ENCODE measurements at regions not wholly inside any gene's neighbourhood (a gene's known extent, or its start where the extent isn't known, plus 50 kb on each side); places are given as distances from the start of the nearest gene placed in this dataset.
"Not testable (repeated sequence)": the region's sequence is repeated elsewhere in the genome, so short reads cannot be mapped to it uniquely, and the experiment has no call there.

GRCh38 chr6:11851387-11851786 is 72.8 kb upstream of the ADTRP start:
- Histone ChIP-seq H3K4me1 (replicated peaks in 1 of 2) (peaks cover 8 to 9% of the 10 kb centered on the region in 2 donors), H3K36me3 (replicated peaks in 1 of 2) (no peaks in the 10 kb centered on the region), H3K27me3 (no peaks in the 10 kb centered on the region), H3K27ac (no peak overlapping the region), H3K9me3 (replicated peaks in 1 of 3) (no peaks in the 10 kb centered on the region), H3K4me3 (no peak overlapping the region)
- intact Hi-C loops (cut with DNase I): no loop called here
- no peak for DNase-seq
- 64 to 88% (median 65%) methylated on average over 1 to 4 of the region's 4 CpGs for WGBS, 4 donors
- no peak for TF ChIP-seq CTCF (IDR thresholded peaks at IDR 0.05)
- TF ChIP-seq POLR2A (IDR thresholded peaks at IDR 0.05): no peak

GRCh38 chr6:11848852-11849731 is 70.5 kb upstream of the ADTRP start:
- TF ChIP-seq POLR2A (IDR thresholded peaks at IDR 0.05) (no peak), CTCF (IDR thresholded peaks at IDR 0.05) (no peak)
- intact Hi-C loops (cut with DNase I): no loop called here
- H3K27ac ChIP-seq: no peak overlapping the region
- H3K27me3 ChIP-seq: no peaks in the 10 kb centered on the region
- H3K9me3 ChIP-seq (replicated peaks in 1 of 3): no peaks in the 10 kb centered on the region
- H3K36me3 ChIP-seq (replicated peaks in 1 of 2): no peaks in the 10 kb centered on the region
- H3K4me3 ChIP-seq: no peak overlapping the region
- 66 to 80% (median 77%) methylated on average over 2 of the region's 2 CpGs for WGBS, 4 donors
- DNase-seq: no peak
- H3K4me1 ChIP-seq (replicated peaks in 1 of 2): peaks cover 0 to 2% of the 10 kb centered on the region in 2 donors

GRCh38 chr6:11848346-11848651 is 69.7 kb upstream of the ADTRP start:
- no peak for DNase-seq
- Histone ChIP-seq H3K36me3 (replicated peaks in 1 of 2) (no peaks in the 10 kb centered on the region), H3K4me3 (no peak overlapping the region), H3K27ac (no peak overlapping the region), H3K9me3 (replicated peaks in 1 of 3) (no peaks in the 10 kb centered on the region), H3K4me1 (replicated peaks in 1 of 2) (no peaks in the 10 kb centered on the region), H3K27me3 (no peaks in the 10 kb centered on the region)
- TF ChIP-seq CTCF (IDR thresholded peaks at IDR 0.05): no peak
- TF ChIP-seq POLR2A (IDR thresholded peaks at IDR 0.05): no peak
- WGBS, 4 donors: 91 to 100% (median 100%) methylated on average over 1 of the region's 1 CpG
- intact Hi-C loops (cut with DNase I): no loop called here

GRCh38 chr6:11847515-11848345 is 69.1 kb upstream of the ADTRP start:
- intact Hi-C loops (cut with DNase I): no loop called here
- Histone ChIP-seq H3K4me1 (replicated peaks in 1 of 2) (no peaks in the 10 kb centered on the region), H3K27me3 (no peaks in the 10 kb centered on the region), H3K4me3 (no peak overlapping the region), H3K36me3 (replicated peaks in 1 of 2) (no peaks in the 10 kb centered on the region), H3K9me3 (replicated peaks in 1 of 3) (no peaks in the 10 kb centered on the region), H3K27ac (no peak overlapping the region)
- 87 to 91% (median 90%) methylated on average over 6 of the region's 6 CpGs for WGBS, 4 donors
- TF ChIP-seq POLR2A (IDR thresholded peaks at IDR 0.05): no peak
- TF ChIP-seq CTCF (IDR thresholded peaks at IDR 0.05): no peak
- no peak for DNase-seq

GRCh38 chr6:11847068-11847467 is 68.5 kb upstream of the ADTRP start:
- H3K4me3 ChIP-seq; H3K27me3 ChIP-seq; intact Hi-C loops (cut with DNase I); H3K36me3 ChIP-seq (replicated peaks in 1 of 2); H3K9me3 ChIP-seq (replicated peaks in 1 of 3); DNase-seq; H3K4me1 ChIP-seq (replicated peaks in 1 of 2); H3K27ac ChIP-seq: not testable (repeated sequence)
- WGBS, 4 donors: 71 to 91% (median 87%) methylated on average over 2 of the region's 2 CpGs

All from adrenal gland (tissue), 9 donors.